Gastroesophageal sphincter (tissue), 4 donors: ENCODE measurements at regions not wholly inside any gene's neighbourhood (a gene's known extent, or its start where the extent isn't known, plus 50 kb on each side); places are given as distances from the start of the nearest gene placed in this dataset.

ENCODE experiments used
- ATAC-seq: fragments of 150-250 bp; one replicate; pipeline ENCODE4 v1.9.1; 2016; ENCODE audit warnings: mild to moderate bottlenecking, moderate library complexity
- H3K27ac ChIP-seq, 4 donors: fragments of 200-600 bp; sonication (generic) in 3 of 4; 1 replicate in 3 of 4; 2 replicates in 1 of 4; pipeline ENCODE4 v1.5.1; 2016 to 2019
- H3K27me3 ChIP-seq: fragments of 200-600 bp; sonication (generic); one replicate; pipeline ENCODE4 v1.5.1; 2019
- H3K36me3 ChIP-seq, 2 donors: fragments of 200-600 bp; sonication (generic); one replicate each; pipeline ENCODE4 v1.5.1; 2019; ENCODE audit warnings: control low read depth in 1 of 2
- H3K4me1 ChIP-seq, 3 donors: fragments of 200-600 bp; sonication (generic); 1 replicate in 2 of 3; 2 replicates in 1 of 3; pipeline ENCODE4 v1.5.1; 2016 to 2019; ENCODE audit warnings: control low read depth in 2 of 3
- H3K4me3 ChIP-seq, 2 donors: fragments of 200-600 bp; sonication (generic); one replicate each; pipeline ENCODE4 v1.5.1; 2019; ENCODE audit warnings: mild to moderate bottlenecking in 1 of 2, moderate library complexity in 1 of 2
- H3K9me3 ChIP-seq, 3 donors: fragments of 200-600 bp; sonication (generic); one replicate each; pipeline ENCODE4 v1.5.1; 2017 to 2019; ENCODE audit warnings: control low read depth in 2 of 3
- EP300 ChIP-seq: sonication (generic); formaldehyde crosslinking; IDR thresholded peaks from one replicate; pipeline ENCODE4 v1.6.1; 2017; ENCODE audit warnings: antibody characterized with exemption, mild to moderate bottlenecking
- POLR2A ChIP-seq, 2 donors: fragments of 450-650 bp; IDR thresholded peaks; one replicate each; pipeline ENCODE4 v1.6.1; 2017; ENCODE audit warnings: antibody characterized with exemption in 2 of 2, mild to moderate bottlenecking in 2 of 2, moderate library complexity in 1 of 2
- POLR2AphosphoS5 ChIP-seq: sonication (generic); formaldehyde crosslinking; IDR thresholded peaks from one replicate; pipeline ENCODE4 v1.6.1; 2017; ENCODE audit warnings: antibody characterized with exemption
- WGBS, 2 donors: methylation state at CpG; one replicate each; pipeline ENCODE4 v1.1.5; 2018; ENCODE audit warnings: low coverage in 1 of 2; 5-methylcytosine and 5-hydroxymethylcytosine counted together
- TF ChIP-seq, protein P1 (sequence below), 4 experiments: fragments of 200-600 bp in 2 of 4; fragments of 450-650 bp in 2 of 4; sonication (generic) in 1 of 4; IDR thresholded peaks; one replicate each; pipeline ENCODE4 v1.5.1; 2017 to 2019; ENCODE audit warnings: antibody characterized with exemption in 4 of 4, mild to moderate bottlenecking in 2 of 4, moderate library complexity in 2 of 4

DNA sequence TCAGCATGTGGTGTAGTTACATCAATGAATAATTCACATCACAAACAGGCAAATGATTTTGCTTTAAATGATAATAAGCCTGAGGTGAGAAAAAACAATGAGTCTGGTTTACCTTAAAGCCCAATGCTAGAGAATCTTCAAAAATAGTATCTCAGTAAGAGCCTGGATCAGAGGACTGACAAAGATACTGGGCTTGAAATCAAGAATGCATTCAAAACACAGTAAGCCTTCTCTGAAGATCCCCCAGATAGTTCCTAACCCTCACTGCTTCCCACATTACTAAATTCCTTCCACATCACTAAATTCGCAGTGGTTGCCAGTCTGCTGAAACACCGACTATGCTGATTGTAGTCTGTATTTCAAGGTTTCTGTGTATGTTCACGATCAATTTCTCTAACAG lies 514.9 kb downstream of the SUCLG1 start:
- TF ChIP-seq EP300 (no peak), POLR2AphosphoS5 (no peak)
- no peaks in the 10 kb centered on the region for H3K9me3 ChIP-seq
- no peaks in the 10 kb centered on the region for H3K4me1 ChIP-seq
- WGBS, 2 donors: 48 to 66% methylated on average over 3 of the region's 3 CpGs
- no peak overlapping the region for H3K27ac ChIP-seq
- no peaks in the 10 kb centered on the region for H3K27me3 ChIP-seq
- no peak for ATAC-seq
- H3K4me3 ChIP-seq: no peak overlapping the region
- H3K36me3 ChIP-seq: no peaks in the 10 kb centered on the region

DNA sequence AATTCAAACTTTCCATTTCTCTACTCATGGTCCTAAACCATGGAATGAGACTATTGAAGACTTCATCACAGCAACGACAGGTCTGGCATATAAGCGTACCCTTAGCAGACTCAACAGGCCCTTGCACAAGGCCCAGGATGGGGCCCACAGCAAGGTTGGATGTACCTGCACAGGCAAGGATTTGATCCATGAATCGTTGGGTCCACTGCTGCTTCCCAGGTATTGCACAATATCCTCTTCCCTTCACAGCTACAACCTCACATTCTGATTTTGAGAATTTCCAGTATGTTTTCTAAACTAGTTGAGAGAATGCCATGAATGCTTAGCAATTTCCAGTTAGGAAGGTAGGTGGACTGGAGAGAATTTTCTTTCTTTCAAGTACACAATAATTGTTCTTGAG lies 515.8 kb downstream of the SUCLG1 start:
- TF ChIP-seq POLR2AphosphoS5 (no peak), EP300 (no peak), POLR2A (IDR thresholded peaks at IDR 0.05) (no peak)
- TF ChIP-seq, protein P1, sequence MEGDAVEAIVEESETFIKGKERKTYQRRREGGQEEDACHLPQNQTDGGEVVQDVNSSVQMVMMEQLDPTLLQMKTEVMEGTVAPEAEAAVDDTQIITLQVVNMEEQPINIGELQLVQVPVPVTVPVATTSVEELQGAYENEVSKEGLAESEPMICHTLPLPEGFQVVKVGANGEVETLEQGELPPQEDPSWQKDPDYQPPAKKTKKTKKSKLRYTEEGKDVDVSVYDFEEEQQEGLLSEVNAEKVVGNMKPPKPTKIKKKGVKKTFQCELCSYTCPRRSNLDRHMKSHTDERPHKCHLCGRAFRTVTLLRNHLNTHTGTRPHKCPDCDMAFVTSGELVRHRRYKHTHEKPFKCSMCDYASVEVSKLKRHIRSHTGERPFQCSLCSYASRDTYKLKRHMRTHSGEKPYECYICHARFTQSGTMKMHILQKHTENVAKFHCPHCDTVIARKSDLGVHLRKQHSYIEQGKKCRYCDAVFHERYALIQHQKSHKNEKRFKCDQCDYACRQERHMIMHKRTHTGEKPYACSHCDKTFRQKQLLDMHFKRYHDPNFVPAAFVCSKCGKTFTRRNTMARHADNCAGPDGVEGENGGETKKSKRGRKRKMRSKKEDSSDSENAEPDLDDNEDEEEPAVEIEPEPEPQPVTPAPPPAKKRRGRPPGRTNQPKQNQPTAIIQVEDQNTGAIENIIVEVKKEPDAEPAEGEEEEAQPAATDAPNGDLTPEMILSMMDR (IDR thresholded peaks at IDR 0.05): no peak
- Histone ChIP-seq H3K9me3 (no peaks in the 10 kb centered on the region), H3K27ac (no peak overlapping the region), H3K4me1 (no peaks in the 10 kb centered on the region), H3K4me3 (no peak overlapping the region), H3K27me3 (no peaks in the 10 kb centered on the region), H3K36me3 (no peaks in the 10 kb centered on the region)
- WGBS, 2 donors: 89% methylated on average over 3 of the region's 3 CpGs; no CpG with 5 or more reads in 1 of the 2 donors
- no peak for ATAC-seq

DNA sequence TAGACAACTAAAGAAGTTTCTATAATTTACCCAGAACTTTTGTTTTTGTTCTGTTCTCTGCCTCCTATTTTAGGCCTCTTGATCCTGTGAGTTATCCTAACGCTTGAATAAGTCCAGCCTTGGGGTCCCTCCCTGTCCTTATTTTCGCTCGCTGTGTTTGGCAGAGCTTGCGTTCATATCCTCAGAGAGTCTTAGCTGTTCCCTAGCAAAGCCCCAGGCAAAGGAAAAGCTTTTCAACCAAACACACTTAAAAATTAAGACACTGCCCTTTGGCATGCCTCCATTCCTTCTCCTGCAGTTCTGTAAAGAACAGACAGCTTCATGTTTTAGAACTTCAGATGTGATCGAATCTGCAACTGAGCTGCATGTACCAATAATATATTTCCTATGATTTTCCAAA lies 517.2 kb downstream of the SUCLG1 start:
- H3K27ac ChIP-seq: no peak overlapping the region
- no peaks in the 10 kb centered on the region for H3K9me3 ChIP-seq
- no peak for ATAC-seq
- no peaks in the 10 kb centered on the region for H3K27me3 ChIP-seq
- H3K36me3 ChIP-seq: no peaks in the 10 kb centered on the region
- no peaks in the 10 kb centered on the region for H3K4me1 ChIP-seq
- TF ChIP-seq POLR2AphosphoS5: no peak
- no peak for TF ChIP-seq EP300
- TF ChIP-seq, protein P1 (IDR thresholded peaks at IDR 0.05): no peak
- TF ChIP-seq POLR2A (IDR thresholded peaks at IDR 0.05): no peak
- WGBS, 2 donors: 55 to 87% methylated on average over 5 of the region's 5 CpGs
- no peak overlapping the region for H3K4me3 ChIP-seq

DNA sequence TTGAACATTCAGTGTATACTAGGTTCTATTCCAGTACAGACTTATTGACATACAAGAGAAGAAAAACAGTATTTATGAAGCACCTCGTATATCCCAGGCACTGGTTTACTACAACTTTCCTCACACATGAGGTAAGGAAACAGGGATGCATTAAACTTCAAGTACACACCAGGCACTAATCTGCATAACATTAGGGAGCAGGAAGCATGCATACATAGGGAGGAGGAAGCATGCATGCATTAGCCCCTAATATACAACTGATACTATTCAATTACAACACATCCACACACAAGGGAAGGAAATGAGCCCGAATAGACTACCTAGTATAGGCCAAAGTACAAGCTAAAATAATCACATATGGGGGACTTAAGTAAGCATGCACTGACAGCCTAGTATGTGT lies 525.3 kb downstream of the SUCLG1 start:
- no peak for ATAC-seq
- H3K4me3 ChIP-seq: no peak overlapping the region
- 50 to 60% methylated on average over 1 to 2 of the region's 2 CpGs for WGBS, 2 donors
- no peaks in the 10 kb centered on the region for H3K27me3 ChIP-seq
- peaks cover 0 to 3% (median 0%) of the 10 kb centered on the region in 3 donors for H3K9me3 ChIP-seq
- H3K27ac ChIP-seq: no peak overlapping the region
- H3K36me3 ChIP-seq: no peaks in the 10 kb centered on the region
- TF ChIP-seq POLR2A (IDR thresholded peaks at IDR 0.05) (no peak), POLR2AphosphoS5 (no peak), EP300 (no peak)
- TF ChIP-seq, protein P1 (IDR thresholded peaks at IDR 0.05): no peak
- H3K4me1 ChIP-seq: no peaks in the 10 kb centered on the region

DNA sequence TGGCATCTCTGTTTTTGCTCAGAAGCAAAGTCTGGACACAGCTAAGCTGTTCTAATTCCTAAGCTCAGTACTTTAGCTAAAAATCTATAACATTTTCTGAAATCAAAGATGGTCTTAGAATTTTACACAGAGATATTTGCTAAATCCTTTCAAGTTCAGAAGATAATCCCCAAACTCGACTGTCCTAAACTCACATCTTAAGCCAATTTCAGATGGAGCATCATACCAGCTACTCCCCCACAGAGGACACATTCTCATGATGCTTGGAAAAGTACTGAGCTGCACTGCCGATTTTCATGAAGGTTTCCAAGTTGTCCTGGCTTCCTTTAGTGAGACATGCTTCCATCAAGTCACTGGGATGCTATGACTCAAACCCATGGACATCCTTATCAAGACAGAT lies 535.5 kb downstream of the SUCLG1 start:
- Histone ChIP-seq H3K36me3 (no peaks in the 10 kb centered on the region), H3K4me1 (no peaks in the 10 kb centered on the region), H3K27ac (no peak overlapping the region), H3K4me3 (no peak overlapping the region), H3K9me3 (peaks cover 0 to 9% (median 0%) of the 10 kb centered on the region in 3 donors), H3K27me3 (no peaks in the 10 kb centered on the region)
- TF ChIP-seq, protein P1 (IDR thresholded peaks at IDR 0.05): no peak
- no peak for TF ChIP-seq EP300
- TF ChIP-seq POLR2AphosphoS5: no peak
- no peak for TF ChIP-seq POLR2A (IDR thresholded peaks at IDR 0.05)
- ATAC-seq: no peak
- WGBS, 2 donors: 55 to 78% methylated on average over 2 of the region's 2 CpGs

DNA sequence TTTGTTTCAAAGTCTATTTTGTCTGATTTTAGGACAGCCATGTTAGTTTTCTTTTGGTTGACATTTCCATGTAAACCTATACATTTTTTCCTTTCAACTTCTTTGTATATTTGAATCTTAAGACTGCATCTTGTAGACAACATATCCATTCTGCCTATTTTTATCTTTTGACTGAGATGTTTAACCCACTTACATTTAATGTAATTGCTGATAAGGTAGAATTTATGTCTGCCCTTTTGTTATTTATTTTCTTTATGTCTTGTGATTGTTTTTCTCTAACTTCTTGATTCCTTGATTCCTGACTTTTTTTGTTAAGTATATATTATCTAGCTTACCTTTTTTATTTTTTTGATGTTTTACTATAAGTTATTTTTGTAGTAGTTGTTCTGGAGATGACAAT lies 542.5 kb downstream of the SUCLG1 start:
- no peak for ATAC-seq
- H3K27ac ChIP-seq: no peak overlapping the region
- peaks cover 0 to 8% (median 0%) of the 10 kb centered on the region in 3 donors for H3K9me3 ChIP-seq
- no peaks in the 10 kb centered on the region for H3K36me3 ChIP-seq
- no peak for TF ChIP-seq EP300
- no peak for TF ChIP-seq POLR2AphosphoS5
- H3K4me3 ChIP-seq: no peak overlapping the region
- no peaks in the 10 kb centered on the region for H3K27me3 ChIP-seq
- H3K4me1 ChIP-seq: no peaks in the 10 kb centered on the region
